AG09309 (cell line): ENCODE measurements at regions not wholly inside any gene's neighbourhood (a gene's known extent, or its start where the extent isn't known, plus 50 kb on each side); places are given as distances from the start of the nearest gene placed in this dataset.

Source experiments
- DNase-seq: peaks from one replicate; pipeline ENCODE4 v3.0.0-alpha.2; 2010; ENCODE audit warnings: low read depth
- H3K4me3 ChIP-seq: 2 replicates; pipeline ENCODE4 v1.5.1; 2011; ENCODE audit warnings: mild to moderate bottlenecking, low read depth, low read length, moderate library complexity; ENCODE audit not compliant: control insufficient read depth
- CTCF ChIP-seq: IDR thresholded peaks from 2 replicates; pipeline ENCODE4 v1.5.1; 2011; ENCODE audit warnings: mild to moderate bottlenecking, low read depth, low read length, inconsistent platforms; ENCODE audit not compliant: insufficient read depth, control insufficient read depth; ENCODE audit errors: missing control alignments

GRCh38 chr6:156319707-156320106, 457.5 kb upstream of the ARID1B start:
- no peak overlapping the region for H3K4me3 ChIP-seq
- TF ChIP-seq CTCF = no peak
- no peak for DNase-seq

GRCh38 chr6:156316583-156317125, 460.5 kb upstream of the ARID1B start:
- DNase-seq = no peak
- no peak overlapping the region for H3K4me3 ChIP-seq
- no peak for TF ChIP-seq CTCF

GRCh38 chr6:156315146-156315545, 462.0 kb upstream of the ARID1B start:
- TF ChIP-seq CTCF = no peak
- no peak for DNase-seq

GRCh38 chr6:156313037-156313436, 464.1 kb upstream of the ARID1B start:
- no peak for DNase-seq
- no peak overlapping the region for H3K4me3 ChIP-seq
- no peak for TF ChIP-seq CTCF

More at GRCh38 chr6:156315146-156315545, 462.0 kb upstream of the ARID1B start:
- no peak overlapping the region for H3K4me3 ChIP-seq

GRCh38 chr6:156311291-156311690, 465.9 kb upstream of the ARID1B start:
- H3K4me3 ChIP-seq = no peak overlapping the region
- no peak for DNase-seq
- TF ChIP-seq CTCF = no peak

- no peak overlapping the region for H3K4me3 ChIP-seq
- no peak for TF ChIP-seq CTCF
- no peak for DNase-seq
Observed at GRCh38 chr6:156310701-156311100, 466.5 kb upstream of the ARID1B start.

- H3K4me3 ChIP-seq = no peak overlapping the region
- no peak for TF ChIP-seq CTCF
- no peak for DNase-seq
Observed at GRCh38 chr6:156309017-156309416, 468.2 kb upstream of the ARID1B start.
